ENCODE measurements at regions not wholly inside any gene's neighbourhood (a gene's known extent, or its start where the extent isn't known, plus 50 kb on each side); places are given as distances from the start of the nearest gene placed in this dataset.

DNA sequence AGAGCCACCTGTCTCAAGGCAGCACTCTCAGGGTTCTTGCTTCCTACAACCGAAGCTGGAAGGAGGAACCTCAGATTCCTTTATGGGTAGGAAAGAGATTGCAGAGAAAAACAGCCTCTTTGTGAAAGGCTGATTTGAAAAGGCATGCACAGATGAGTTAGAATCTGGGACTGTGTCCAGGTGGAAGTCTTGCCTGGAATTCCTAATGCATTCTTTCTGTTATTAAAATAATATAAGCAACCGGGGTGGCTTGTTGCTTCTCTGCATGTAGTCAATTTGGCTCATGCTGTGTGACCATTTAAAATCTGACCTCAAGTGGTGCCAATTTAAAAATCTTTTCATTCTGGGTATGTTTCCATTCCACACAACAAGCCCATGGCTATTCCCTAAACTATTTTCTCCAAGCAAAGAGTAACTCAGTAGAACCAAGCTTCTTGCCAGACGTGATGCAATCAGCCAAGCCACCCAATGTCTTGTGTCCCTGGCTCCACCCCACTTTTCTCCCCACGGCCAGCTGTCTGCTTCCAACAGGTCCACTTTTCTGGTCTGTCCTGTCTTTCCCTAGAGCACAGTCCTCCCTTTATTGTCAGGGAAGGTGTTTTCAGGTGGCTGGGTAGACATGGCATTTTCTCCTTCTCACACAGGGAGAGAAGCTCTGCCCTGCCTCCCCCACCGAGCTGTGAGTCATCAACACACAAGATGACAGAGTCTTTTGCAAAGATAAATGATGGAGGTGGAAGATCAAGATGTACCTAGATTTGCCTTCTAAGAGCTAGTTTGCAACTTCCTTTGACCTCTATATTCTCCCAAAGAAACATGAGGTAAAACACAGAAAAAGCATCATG is 394.3 kb downstream of the FOXO1 start:
- DNase-seq, result no peak

DNA sequence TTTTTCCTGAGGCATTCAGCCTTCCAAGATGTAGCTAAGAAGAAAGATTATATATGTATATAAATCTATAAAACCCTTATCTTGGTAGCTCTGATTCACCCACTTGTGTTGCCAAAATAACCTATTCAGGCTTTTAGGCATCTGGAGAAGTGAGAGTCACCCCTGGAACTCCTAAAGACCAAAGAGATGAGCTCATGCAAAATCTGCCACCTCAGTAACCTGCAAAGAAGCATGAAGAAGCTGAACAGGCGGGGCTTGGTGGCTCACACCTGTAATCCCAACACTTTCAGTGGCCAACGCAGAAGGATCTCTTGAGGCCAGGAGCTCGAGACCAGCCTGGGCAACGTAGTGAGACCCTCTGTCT is 393.7 kb downstream of the FOXO1 start:
- DNase-seq, result no peak

DNA sequence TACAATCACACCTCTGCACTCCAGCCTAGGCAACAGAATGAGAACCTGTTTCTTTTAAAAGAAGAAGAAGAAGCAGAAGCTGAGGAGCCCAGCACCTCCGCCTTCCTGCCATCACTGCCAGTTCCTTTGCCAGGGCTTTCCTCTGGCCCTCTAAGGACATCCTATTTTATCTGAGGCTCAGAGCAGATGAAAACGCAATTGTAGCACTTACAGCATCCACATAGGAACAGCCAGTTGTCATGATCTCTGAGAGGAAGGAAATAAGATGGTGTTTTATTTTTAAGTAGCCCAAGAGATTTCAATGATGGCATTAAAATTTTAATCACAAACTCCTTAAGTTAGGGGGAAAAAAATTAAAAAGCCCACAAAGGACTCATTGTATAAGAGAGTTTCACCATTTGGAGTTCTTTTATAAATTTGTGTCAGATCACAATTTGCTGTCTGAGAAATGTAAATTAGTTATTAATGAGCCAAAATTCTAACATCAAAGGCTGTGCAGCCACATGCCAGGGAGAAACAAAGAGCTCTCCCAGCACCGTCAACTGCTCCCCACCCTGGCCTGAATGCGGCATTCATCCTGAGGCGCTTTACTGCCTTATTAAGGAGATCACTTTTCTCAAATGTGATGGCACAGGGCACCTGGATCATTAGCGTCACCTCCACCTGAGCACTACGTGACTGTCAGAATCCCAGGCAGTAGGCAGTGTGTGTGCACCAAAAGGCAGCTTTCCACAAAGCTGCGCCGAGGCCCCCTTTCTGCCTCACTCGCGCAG is 393.0 kb downstream of the FOXO1 start:
- DNase-seq, result no peak

DNA sequence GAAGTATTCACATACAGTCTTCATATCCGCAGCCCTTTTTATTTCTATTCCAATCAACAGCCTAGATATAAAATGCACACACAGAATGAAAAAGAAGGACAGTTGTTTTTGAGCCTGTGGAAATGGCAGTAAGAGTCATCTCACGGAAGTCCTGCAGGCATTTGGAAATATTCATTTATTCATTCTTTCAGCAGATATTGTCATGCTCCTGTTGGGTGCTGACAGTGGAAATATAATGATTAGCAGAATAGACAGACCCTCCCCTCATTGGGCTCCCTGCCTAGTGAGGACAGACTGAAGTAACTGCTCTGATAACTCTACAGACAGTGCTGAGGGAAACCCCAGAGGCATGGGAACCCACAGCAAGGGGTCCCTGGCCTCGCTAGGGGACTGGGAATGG is 392.3 kb downstream of the FOXO1 start:
- DNase-seq, result no peak

DNA sequence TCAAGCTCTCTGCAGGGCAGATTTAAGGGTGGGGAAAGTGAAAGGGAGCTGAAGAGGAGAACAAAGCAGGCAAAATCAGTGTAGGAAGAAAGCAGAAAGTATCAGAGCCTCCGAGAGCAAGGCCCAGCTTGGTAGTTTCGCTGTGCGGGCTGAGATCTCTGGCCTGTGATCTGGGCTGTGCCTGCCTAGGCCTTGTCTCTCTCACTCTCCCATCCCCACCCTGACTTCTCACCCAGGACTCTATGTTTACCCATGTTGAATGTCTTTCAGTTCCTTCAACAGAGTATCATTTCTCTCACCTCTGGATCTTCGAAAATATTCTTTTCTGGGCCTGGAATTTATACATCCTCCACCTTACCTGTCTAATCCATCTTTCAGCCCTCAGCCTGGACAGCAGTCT is 391.3 kb downstream of the FOXO1 start:
- no peak for DNase-seq

DNA sequence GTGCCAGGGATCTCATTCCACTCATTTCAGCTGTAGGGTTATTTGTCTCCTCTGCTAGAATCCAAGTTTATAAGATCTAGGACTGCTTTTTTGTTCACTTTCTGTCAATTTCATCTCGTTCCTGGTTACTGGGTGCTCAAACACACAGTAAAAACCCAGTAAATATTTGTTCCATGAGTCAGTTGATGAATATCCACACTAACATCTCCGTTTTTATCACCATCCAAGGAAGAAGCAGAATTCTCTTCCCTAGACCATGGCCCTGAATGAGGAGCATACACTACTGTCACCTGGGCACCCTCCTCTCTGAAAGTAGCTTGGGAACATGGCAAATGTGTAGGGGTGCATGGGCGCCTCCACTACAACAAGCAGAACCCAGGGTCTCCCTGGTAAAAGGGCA is 390.8 kb downstream of the FOXO1 start:
- no peak for DNase-seq

DNA sequence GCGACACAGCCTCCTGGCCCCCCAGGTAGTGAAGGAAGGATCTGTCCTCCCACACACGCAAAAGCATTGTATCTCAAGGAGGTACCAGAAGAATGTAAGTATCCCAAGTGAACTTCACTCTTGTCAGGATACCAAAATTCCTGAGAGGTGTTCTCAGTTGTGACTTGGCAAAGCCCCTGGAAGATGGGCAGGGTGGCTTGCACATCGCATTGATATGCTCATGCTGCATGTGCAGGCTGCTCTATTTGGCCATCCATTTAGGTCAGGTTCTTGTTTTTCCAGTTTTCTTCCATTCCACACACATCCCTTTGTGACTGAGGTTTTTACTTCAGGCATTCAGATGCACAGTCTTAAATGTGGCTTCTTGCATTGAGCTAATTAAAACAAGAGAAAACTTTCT is 382.8 kb downstream of the FOXO1 start:
- DNase-seq, result no peak

DNA sequence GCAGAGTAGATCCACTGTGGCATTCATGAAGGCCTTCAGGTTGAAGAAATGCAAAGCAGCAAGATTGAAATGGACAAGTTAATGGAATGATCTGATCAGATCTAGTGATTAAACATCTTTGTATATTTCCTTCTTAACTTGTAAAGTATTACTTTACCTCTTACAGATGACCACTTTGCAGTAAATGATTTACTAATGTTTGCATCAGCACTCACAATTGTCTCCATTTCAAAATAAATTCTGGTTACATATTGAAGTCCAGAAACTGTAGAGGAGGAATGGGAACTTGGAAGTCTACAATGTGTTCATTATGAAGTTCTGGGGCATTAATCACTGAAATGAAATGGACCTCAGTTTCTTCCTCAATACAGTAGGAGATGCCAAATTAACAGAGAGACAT is 380.8 kb downstream of the FOXO1 start:
- no peak for DNase-seq

DNA sequence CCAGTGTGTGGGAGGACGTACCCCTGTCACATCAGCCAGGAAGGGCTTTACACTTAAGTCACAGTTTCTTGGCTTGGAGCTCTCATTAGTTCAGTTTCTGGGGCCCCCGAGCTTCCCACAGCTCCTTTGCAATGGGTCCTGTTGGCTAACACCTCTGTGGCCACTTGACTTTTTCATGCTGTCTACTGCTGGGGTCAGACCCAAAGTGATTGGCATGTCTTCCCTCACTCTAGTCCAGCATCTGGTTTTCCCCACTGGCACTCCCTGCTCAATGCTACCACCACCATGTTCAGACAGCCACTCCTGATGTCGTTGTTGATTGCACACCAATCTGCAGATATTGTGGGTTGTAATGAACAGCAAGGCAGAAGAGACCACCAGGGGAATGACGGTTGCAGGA is 379.0 kb downstream of the FOXO1 start:
- DNase-seq, result no peak

DNA sequence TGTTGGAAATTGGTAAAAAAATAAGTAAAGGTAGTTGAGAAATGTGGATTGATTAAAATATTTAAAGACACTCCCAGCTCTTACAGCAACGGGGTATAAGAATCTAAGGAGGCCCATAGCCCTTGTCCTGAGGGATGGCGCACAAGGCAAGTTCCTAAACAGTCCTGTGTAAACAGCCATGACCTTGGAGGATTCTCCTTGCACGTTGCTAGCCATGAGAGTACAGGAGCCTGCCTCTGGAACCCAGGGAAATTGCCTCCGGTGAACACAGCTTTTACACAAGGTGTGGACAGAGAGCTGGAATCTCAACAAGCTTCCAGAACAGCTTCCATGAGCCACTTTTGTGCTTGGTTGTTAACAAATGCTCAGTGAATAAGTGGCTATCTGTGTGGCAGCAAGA is 378.2 kb downstream of the FOXO1 start:
- no peak for DNase-seq

DNA sequence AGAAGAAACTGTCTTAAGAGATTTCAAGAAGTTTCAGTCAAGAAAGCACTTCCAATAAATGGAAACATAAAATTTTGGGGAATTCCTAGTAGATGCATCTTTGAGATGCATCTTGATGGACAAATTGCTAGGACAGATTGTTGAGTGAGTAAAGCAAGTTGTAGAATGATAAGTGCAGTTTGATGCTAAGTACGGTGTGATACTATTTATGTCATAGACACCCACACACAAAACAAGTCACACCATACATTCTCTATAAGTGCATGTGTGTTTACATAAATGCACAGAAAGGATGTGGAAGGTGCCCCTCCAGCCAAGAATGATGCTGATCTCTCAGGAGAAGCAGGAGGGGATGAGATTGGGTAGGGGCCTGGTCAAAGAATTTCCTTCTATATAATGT is 375.7 kb downstream of the FOXO1 start:
- no peak for DNase-seq

DNA sequence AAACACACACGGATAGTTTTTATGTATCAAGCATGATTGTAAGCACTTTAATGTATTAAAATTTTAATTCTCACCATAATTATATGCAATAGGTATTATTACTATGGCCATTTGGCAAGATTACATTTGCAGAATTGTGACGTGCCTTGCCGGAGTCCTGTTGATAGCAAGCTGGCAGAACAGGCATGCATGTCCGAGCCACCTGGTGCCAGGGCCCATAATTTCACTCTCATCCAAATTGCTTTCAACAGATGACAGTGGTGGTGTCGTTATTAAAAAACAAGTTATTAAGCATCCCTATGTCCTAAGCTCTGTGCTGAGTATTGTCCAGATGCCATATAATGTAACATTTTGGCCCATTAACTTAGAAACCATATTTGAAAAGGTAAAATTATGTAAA is 374.3 kb downstream of the FOXO1 start:
- no peak for DNase-seq

DNA sequence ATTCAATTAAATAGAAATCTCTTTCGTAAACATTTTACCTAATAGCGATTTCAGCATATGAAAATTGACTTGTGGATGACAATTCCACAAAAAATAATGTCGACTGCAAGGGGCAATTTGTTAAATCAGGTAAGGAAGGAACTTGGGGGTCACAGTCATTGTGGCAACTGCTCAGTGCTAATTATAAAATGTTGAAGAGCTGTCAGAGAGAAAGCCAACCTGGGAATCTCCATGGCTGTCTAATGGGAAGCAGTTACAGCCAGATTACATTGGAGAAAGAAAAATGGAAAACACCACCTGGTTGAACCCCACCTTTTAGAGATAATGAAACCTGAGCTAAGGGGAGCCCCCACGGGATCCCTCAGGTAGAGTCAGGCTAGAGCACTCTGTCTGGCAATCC is 373.9 kb downstream of the FOXO1 start:
- DNase-seq, result no peak

DNA sequence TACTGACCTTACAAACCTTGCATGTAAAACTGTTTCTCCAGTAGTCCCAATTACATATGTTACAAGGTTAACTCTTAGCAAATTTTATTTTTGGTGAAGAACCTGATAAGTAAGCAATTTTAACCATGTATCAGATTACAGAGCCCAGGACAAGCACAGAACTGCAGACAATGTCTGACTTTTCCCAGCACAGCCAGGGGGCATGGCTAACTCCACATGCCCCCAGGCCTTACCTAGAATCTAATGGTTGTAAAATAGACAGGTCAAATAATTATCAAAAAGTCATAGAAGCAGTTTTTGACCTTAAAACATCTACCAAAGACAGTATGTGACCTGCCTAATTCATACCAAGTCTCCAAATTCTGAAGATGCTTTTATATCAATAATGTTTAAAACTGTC is 364.1 kb downstream of the FOXO1 start:
- DNase-seq, result no peak

DNA sequence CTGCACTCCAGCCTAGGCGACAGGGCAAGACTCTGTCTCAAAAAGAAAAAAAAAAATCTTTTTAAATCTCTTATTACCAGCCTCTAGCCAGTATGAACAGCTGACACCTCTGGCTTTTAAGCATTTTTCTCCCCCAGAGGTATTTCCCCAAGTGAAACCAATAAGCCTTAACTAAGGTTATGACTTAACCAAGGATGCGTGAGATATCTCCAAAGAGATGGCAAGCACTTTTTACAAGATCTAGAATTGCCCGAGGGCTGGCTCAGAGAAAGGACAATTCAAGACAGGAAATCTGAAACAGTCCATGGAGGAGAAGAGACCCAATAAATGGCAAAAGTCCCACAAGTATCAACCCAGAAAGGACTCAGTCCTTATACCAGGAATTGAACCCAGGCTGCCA is 362.1 kb downstream of the FOXO1 start:
- no peak for DNase-seq

DNA sequence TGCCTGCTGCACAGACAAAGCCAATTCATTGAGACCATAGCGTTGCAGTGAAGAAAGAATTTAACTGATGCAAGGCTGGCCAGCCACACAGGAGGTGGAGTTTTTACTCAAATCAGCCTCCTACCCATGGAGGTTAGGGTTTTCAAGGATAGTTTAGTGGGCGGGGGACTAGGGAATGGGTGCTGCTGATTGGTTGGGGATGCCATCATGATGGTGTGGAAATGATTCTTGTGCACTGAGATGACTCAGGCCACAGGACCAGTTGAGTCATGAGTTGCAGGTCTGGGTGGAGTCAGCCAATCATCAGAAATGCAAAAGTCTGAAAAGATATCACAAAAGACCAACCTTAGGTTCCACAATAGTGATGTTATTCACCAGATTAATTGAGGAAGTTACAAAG is 359.6 kb downstream of the FOXO1 start:
- DNase-seq, result no peak

DNA sequence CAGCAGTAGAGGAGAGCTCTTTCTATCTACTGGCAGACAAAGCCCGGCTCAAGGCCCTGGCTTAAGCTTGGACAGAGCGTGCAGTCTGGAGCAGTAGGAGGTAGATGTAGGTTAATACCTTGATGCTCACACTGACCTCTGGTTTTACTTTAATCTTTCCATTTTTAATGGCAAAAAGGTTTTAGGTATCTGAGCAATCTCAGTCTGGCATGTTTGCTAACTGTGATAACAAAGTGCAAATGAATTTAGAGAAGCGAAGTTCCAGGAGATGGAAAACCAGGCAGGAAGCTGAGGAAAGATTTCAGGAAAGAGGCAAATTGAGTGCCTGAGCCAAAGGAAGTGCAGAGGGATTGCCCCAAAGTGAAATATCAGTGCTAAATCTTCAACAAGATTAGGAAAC is 356.6 kb downstream of the FOXO1 start:
- DNase-seq, result no peak

DNA sequence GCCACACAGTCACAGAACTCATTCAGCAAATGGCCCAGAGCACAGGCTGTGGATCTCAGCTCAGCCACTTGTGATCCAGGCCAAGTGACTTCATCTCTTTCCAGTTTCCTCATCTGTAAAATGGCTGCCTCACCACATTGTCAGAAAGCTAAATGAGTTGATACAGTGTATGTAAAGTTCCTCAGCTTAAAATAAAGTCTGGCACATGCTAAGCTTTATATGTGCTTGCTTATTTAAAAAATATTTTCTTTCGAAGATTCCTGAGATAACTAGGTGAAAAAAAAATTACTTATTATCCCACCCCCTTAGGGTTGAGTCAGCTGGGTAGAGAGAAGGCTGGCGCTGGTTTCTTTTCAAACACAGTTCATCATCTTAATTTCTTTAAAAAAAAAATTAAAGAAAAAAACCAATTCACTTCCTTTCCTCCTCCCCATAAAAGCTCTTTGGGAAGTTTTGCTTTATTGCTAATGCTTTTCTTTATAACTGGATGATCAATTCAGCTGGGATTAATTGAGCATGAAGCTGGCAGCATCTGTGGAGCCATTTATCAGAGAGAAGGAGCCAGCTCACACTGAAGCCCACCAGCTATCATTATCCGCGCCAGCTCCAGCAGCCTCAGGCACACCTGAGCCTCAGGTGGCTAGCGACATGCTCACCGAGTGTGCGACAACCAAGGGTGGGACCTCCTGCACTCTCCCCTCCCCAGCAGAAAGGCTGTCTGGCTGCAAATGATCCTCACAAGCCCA is 354.9 kb downstream of the FOXO1 start:
- DNase-seq, result no peak

DNA sequence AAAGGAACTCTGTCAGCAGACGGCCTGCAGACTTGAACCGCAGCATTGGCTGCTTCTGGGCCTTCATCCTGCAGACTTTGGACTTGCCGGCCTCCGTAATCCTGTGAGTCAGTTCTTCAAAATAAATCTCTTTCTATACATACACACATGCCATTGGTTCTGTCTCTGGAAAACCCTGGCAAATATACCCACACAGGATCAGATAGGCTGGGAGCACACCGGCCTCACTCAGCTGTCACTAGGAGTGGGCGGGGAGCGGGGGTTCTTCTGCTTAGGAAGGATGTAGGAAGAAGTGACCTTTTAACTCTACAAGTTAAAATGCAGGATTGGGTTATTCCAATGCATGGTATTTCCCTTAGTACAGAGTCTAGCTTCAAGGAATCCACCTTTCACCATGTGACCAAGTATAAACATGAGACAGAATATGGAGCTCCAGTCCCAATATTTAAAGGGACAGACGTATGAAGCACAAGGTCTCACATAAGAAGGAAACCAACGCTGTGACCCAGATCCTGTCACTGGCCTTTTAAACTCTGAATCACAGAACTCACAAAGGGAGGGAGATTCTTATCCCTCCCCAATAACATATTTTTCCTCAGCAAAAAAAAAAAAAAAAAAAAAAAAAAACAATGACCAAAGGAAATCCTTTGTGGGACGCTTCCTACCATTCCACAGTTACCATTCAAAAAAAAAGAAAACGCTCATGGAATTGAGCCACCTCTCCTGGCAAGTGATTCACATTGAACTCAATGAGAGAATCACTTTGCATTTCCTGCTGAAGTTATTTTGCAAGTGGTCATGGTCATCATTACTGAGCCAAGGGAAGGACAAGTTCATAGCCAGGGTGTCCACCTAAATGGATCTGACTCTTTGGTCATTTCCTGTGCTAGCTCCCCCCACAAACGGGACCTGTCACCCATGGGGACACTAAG is 352.9 kb downstream of the FOXO1 start:
- no peak for DNase-seq

DNA sequence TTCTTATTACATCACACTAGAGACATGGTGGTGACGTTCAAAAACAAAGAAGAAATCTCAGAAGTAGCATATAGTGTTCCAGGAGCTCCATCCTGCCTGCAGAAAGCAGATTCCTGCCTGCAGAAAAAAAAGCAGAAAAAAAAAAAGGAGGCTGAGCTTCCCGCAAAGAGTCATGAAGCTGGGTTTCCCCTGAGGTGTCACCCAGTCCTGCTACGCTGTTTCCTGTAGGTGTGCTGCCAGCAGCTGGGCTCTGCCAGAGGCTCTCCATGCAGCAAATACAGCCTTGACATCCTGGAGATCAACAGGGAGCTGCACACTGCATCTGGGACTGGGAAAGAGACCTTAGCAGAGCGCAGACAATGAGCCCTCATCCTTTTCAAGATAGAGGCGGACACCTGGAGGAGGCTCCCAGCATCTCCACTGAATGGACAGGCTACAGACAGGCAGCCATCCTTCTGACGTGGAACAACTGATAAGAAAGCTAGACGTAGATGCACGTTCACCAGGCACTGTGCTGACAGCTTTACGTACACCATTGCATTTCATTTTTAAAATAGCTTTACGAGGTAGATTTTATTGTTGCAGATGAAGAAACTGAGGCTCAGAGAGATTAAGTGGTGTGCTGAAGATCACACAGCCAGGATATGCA is 350.9 kb downstream of the FOXO1 start:
- DNase-seq, result no peak

DNA sequence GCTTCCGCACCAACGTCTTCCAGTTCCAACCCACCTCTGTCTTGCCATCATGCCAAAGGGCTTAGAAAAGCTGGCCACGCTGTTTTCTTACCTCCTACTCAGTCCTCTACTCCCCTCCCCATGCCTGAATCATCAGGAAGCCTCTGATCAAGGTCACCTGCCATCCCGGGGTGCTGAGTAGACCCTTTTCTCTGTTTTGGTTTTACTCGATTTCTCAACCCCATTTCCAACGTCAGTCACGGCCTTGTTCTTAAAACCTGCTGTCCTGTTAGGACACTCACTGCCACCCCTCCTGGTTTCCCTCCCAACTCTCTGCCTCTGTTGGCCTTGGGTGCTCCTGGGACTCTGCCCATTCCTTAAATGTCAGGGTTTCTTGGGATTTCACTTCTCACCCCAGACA is 350.1 kb downstream of the FOXO1 start:
- DNase-seq, result no peak

DNA sequence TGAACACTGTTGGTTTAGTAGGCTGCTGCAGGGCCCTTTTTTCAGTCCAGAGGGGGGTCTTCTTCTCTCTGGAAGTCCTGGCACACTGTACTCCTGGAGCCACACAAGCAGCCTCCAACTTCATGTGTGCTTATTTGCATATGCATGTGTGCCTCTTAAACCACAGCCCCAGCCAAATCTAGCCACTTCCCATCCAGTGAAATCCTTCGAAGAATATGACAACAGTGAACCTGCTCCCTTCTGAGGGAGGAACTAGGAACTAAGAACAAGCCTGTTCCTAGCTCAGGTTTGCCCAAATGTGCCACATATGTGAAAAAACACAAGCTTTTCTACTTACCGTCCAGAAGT is 348.5 kb downstream of the FOXO1 start:
- no peak for DNase-seq

Data from AML-193 (cell line).